BE2C (cell line): ENCODE measurements at regions not wholly inside any gene's neighbourhood (a gene's known extent, or its start where the extent isn't known, plus 50 kb on each side); places are given as distances from the start of the nearest gene placed in this dataset.

ENCODE experiments used
- DNase-seq: peaks from one replicate; pipeline ENCODE4 v3.0.0-alpha.2; 2020
- H3K27me3 ChIP-seq: fragments of 250-450 bp; sonication (Bioruptor Pico); 2 replicates; pipeline ENCODE4 v1.5.1; 2020; ENCODE audit warnings: mild to moderate bottlenecking
- H3K36me3 ChIP-seq: fragments of 250-450 bp; sonication (Bioruptor Pico); 2 replicates; pipeline ENCODE4 v1.5.1; 2020; ENCODE audit warnings: mild to moderate bottlenecking
- H3K4me1 ChIP-seq: fragments of 250-450 bp; sonication (Bioruptor Pico); 2 replicates; pipeline ENCODE4 v1.5.1; 2020
- H3K4me3 ChIP-seq: 2 replicates; pipeline ENCODE4 v1.5.1; 2011; ENCODE audit warnings: low read depth, low read length
- H3K9me3 ChIP-seq: fragments of 250-450 bp; sonication (Bioruptor Pico); 2 replicates; pipeline ENCODE4 v1.5.1; 2020
- TF ChIP-seq, protein P1 (sequence below): IDR thresholded peaks from 2 replicates; pipeline ENCODE4 v1.5.1; 2012; ENCODE audit warnings: mild to moderate bottlenecking, low read depth, low read length

DNA sequence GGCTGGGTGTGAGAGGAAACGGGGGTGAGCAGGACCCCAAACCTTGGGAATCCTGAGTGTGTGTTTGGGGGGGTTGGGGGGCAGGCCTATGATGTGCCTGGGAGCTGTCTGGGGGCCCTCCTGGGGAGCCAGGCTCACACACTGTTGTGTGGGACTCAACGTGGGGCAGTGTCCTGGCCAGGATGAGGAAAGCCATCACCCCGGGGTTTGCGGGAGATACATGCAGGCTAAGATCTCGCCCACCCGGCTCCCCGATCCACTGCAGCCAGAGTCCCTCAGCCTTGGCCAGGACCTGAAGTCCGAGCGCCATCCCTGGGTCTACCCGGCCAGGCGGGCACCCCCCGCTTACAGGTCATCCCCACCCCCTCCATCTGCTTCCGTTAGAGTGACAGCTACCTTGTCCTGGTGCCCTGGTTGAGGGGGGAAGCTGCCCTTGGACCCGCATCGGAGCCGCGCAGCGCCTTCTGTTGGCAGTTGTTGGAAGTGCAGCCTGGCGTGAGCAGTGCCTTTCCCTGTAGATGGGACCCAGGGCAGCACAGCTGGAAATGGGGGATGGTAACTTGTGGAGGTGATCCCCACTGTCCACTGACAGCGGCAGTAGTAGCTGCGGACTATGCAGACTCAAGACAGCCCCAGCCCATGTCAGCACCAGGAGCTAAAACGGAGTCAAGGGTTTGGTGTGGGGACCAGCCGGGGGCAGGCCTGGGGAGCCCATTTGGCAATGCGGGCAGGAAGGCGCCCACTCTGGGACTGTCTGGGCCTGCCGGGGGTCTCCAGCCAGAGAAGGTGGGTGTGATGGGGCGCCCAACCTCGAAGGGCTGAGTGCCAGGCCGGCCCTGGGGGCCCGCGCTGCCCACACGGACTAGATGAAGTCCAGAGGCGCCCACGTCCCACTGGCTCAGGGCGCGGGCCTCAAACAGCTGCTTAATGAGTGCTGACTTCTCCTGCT is 885.6 kb upstream of the ZNF722 start:
- Histone ChIP-seq H3K36me3 (no peaks in the 10 kb centered on the region), H3K4me3 (no peak overlapping the region), H3K4me1 (no peaks in the 10 kb centered on the region), H3K27me3 (no peaks in the 10 kb centered on the region), H3K9me3 (peaks cover 8% of the 10 kb centered on the region)
- TF ChIP-seq, protein P1, sequence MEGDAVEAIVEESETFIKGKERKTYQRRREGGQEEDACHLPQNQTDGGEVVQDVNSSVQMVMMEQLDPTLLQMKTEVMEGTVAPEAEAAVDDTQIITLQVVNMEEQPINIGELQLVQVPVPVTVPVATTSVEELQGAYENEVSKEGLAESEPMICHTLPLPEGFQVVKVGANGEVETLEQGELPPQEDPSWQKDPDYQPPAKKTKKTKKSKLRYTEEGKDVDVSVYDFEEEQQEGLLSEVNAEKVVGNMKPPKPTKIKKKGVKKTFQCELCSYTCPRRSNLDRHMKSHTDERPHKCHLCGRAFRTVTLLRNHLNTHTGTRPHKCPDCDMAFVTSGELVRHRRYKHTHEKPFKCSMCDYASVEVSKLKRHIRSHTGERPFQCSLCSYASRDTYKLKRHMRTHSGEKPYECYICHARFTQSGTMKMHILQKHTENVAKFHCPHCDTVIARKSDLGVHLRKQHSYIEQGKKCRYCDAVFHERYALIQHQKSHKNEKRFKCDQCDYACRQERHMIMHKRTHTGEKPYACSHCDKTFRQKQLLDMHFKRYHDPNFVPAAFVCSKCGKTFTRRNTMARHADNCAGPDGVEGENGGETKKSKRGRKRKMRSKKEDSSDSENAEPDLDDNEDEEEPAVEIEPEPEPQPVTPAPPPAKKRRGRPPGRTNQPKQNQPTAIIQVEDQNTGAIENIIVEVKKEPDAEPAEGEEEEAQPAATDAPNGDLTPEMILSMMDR: peak; percentile 4; the same call in 1 of the 2 replicates
- no peak for DNase-seq

DNA sequence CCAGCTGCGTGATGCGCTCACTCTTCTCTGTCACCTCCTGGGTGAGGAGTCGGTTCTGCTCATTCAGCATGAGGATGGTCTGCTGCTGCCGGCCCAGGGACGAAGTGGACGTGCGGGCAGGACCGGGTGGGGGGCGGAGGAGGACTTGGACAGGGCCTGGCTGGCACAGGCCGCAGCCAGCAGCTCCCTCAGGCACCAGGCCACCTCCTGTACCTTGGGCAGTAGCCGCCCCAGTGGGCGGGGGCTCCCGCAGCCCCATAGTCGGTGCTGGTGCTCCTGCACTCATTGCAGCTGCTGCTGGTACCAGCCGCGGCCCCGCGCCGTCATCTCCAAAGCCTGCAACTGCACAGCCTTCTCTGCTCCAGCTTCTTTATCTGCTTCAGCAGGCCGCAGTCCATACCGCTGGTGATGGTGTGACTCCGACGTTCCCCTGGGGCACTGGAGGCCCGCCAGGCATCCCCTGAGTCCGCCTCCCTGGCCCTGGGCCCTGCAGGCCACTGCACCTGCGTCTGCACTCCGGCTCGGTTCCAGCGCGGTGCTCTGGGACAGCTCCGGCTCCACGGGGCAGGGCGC is 884.9 kb upstream of the ZNF722 start:
- TF ChIP-seq, protein P1: no peak

DNA sequence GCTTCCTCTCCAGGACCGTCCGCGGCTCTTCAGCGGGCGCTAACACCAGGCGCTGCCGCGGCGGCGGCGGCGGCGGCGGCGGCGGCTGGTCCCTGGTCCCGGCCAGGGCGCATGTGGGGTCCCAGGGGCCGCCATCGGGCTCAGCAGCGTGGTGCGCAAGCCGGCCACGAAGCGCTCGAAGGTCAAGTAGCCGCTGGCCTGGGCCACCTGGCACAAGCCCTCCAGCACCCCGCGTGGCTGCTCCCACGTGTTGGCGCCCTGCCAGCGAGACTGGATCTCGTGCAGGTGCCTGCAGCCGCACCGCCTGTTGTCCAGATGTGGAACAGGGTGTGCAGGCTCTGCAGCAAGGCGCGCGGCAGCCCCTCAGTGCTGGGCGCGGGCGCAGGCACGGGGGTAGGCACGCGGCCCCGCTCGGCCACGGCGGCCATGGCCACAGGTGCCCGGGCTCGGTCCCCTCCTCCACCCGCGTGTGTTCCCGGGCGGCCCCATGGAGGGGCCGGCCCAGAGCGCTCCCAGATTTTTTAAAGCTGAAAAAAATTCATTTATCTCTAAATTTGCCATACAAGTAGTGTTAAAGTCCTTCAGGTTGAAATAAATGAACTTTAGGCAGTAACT is 884.2 kb upstream of the ZNF722 start:
- H3K4me3 ChIP-seq: no peak overlapping the region
- TF ChIP-seq, protein P1: no peak
- peaks cover 8% of the 10 kb centered on the region for H3K9me3 ChIP-seq
- no peaks in the 10 kb centered on the region for H3K4me1 ChIP-seq
- no peak for DNase-seq
- no peaks in the 10 kb centered on the region for H3K27me3 ChIP-seq
- no peaks in the 10 kb centered on the region for H3K36me3 ChIP-seq

More for the DNA sequence above, 884.9 kb upstream of the ZNF722 start:
- no peaks in the 10 kb centered on the region for H3K36me3 ChIP-seq
- no peak overlapping the region for H3K4me3 ChIP-seq
- no peaks in the 10 kb centered on the region for H3K27me3 ChIP-seq
- H3K4me1 ChIP-seq: no peaks in the 10 kb centered on the region
- DNase-seq: no peak
- peaks cover 8% of the 10 kb centered on the region for H3K9me3 ChIP-seq
